VCaP (cell line): ENCODE measurements at regions not wholly inside any gene's neighbourhood (a gene's known extent, or its start where the extent isn't known, plus 50 kb on each side); places are given as distances from the start of the nearest gene placed in this dataset.

ENCODE experiments used
- H3K27ac ChIP-seq: fragments of 450-650 bp; 2 replicates; pipeline ENCODE4 v1.5.1; 2017
- CTCF ChIP-seq: fragments of 450-650 bp; conservative IDR thresholded peaks from 2 replicates; pipeline ENCODE4 v1.5.1; 2017; ENCODE audit warnings: mild to moderate bottlenecking, moderate library complexity

GRCh38 chr20:57927376-57927775 lies 217.6 kb upstream of the PMEPA1 start:
- H3K27ac ChIP-seq, result no peak overlapping the region
- no peak for TF ChIP-seq CTCF

- no peak for TF ChIP-seq CTCF
- H3K27ac ChIP-seq, result peak overlapping the region; percentile 78
These were observed 212.9 kb upstream of the PMEPA1 start for GRCh38 chr20:57922706-57923105.

GRCh38 chr20:57922083-57922482 lies 212.3 kb upstream of the PMEPA1 start:
- H3K27ac ChIP-seq, result peak overlapping the region; percentile 78
- no peak for TF ChIP-seq CTCF

- 0 out of 2 replicates have a peak, but pooled peaks have one; percentile 8 for TF ChIP-seq CTCF
- peak overlapping the region; percentile 78 for H3K27ac ChIP-seq
These were observed 211.9 kb upstream of the PMEPA1 start for GRCh38 chr20:57921676-57922075.

- TF ChIP-seq CTCF, result no peak
- H3K27ac ChIP-seq, result peak overlapping the region; percentile 78
These were observed 211.2 kb upstream of the PMEPA1 start for GRCh38 chr20:57920971-57921370.

GRCh38 chr20:57919049-57919448 lies 209.2 kb upstream of the PMEPA1 start:
- no peak overlapping the region for H3K27ac ChIP-seq
- no peak for TF ChIP-seq CTCF

GRCh38 chr20:57918551-57918950 lies 208.7 kb upstream of the PMEPA1 start:
- no peak overlapping the region for H3K27ac ChIP-seq

More at GRCh38 chr20:57918551-57918950, 208.7 kb upstream of the PMEPA1 start:
- TF ChIP-seq CTCF, result no peak
